WTC11 (cell line): ENCODE measurements at regions not wholly inside any gene's neighbourhood (a gene's known extent, or its start where the extent isn't known, plus 50 kb on each side); places are given as distances from the start of the nearest gene placed in this dataset.

Source experiments
- SOX15 ChIP-seq: fragments of 250-450 bp; sonication (Bioruptor Pico); IDR thresholded peaks from 2 replicates; pipeline ENCODE4 v1.9.0; 2021; ENCODE audit warnings: mild to moderate bottlenecking
- TF ChIP-seq, protein P1 (sequence below): fragments of 200-600 bp; IDR thresholded peaks from 2 replicates; pipeline ENCODE4 v1.8.0; 2022; ENCODE audit warnings: antibody characterized with exemption
- TF ChIP-seq, protein P2 (sequence below): sonication (generic); formaldehyde crosslinking; IDR thresholded peaks from 2 replicates; pipeline ENCODE4 v1.8.0; 2022; ENCODE audit warnings: missing genetic modification reagents

DNA sequence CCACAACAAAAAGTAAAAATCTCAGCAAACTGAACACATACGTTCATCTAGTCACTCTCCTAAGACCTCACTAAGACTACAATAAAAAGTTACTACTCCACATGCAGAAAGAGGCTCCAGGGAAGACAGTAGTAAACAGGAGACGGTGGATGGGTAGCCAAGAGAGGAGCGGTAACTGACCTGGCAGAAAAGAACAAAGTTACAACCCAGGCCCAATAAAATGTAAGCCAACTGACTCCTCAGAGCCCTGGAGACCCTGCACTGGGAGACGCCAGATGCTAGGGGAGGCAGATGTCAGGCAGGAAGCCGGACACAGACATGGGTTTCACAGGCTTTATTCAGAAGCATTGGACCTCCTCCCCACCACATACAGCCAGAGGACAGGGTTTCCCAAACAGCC is 181.1 kb upstream of the NFE2L3 start:
- TF ChIP-seq, protein P1, sequence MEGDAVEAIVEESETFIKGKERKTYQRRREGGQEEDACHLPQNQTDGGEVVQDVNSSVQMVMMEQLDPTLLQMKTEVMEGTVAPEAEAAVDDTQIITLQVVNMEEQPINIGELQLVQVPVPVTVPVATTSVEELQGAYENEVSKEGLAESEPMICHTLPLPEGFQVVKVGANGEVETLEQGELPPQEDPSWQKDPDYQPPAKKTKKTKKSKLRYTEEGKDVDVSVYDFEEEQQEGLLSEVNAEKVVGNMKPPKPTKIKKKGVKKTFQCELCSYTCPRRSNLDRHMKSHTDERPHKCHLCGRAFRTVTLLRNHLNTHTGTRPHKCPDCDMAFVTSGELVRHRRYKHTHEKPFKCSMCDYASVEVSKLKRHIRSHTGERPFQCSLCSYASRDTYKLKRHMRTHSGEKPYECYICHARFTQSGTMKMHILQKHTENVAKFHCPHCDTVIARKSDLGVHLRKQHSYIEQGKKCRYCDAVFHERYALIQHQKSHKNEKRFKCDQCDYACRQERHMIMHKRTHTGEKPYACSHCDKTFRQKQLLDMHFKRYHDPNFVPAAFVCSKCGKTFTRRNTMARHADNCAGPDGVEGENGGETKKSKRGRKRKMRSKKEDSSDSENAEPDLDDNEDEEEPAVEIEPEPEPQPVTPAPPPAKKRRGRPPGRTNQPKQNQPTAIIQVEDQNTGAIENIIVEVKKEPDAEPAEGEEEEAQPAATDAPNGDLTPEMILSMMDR: no peak
- TF ChIP-seq SOX15 (CRISPR knock-in tag): no peak
- TF ChIP-seq, protein P2, sequence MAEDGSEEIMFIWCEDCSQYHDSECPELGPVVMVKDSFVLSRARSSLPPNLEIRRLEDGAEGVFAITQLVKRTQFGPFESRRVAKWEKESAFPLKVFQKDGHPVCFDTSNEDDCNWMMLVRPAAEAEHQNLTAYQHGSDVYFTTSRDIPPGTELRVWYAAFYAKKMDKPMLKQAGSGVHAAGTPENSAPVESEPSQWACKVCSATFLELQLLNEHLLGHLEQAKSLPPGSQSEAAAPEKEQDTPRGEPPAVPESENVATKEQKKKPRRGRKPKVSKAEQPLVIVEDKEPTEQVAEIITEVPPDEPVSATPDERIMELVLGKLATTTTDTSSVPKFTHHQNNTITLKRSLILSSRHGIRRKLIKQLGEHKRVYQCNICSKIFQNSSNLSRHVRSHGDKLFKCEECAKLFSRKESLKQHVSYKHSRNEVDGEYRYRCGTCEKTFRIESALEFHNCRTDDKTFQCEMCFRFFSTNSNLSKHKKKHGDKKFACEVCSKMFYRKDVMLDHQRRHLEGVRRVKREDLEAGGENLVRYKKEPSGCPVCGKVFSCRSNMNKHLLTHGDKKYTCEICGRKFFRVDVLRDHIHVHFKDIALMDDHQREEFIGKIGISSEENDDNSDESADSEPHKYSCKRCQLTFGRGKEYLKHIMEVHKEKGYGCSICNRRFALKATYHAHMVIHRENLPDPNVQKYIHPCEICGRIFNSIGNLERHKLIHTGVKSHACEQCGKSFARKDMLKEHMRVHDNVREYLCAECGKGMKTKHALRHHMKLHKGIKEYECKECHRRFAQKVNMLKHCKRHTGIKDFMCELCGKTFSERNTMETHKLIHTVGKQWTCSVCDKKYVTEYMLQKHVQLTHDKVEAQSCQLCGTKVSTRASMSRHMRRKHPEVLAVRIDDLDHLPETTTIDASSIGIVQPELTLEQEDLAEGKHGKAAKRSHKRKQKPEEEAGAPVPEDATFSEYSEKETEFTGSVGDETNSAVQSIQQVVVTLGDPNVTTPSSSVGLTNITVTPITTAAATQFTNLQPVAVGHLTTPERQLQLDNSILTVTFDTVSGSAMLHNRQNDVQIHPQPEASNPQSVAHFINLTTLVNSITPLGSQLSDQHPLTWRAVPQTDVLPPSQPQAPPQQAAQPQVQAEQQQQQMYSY (CRISPR knock-in tag): no peak
